MCF 10A (cell line): ENCODE measurements at regions not wholly inside any gene's neighbourhood (a gene's known extent, or its start where the extent isn't known, plus 50 kb on each side); places are given as distances from the start of the nearest gene placed in this dataset.

Source experiments
- BruUV-seq: library from RNA; stranded (reverse); fragments of 400-500 nt; replicated peaks from 2 replicates; lab custom pipeline; 2021; lab: Mats Ljungman, UMichigan
- CTCF ChIA-PET: fragments of 300-600 bp; sonication (Branson Sonifier 250); formaldehyde crosslinking; extraction: SDS; loops from one replicate; lab custom pipeline; 2021; ENCODE audit warnings: antibody characterized with exemption, inconsistent platforms; lab: Yijun Ruan, JAX
- POLR2A ChIA-PET: fragments of 300-600, 350-650 bp; sonication (Branson Sonifier 250); formaldehyde crosslinking; extraction: SDS; loops from one replicate; lab custom pipeline; 2020; ENCODE audit warnings: antibody characterized with exemption, inconsistent platforms; lab: Yijun Ruan, JAX
- DNase-seq: peaks from one replicate; pipeline ENCODE4 v3.0.0-alpha.2; 2018; ENCODE audit not compliant: unreplicated experiment
- H3K27ac Mint-ChIP-seq: one replicate; pipeline ENCODE4 v1.8.0; 2022; ENCODE audit warnings: mild to moderate bottlenecking, low read depth, mixed read lengths; ENCODE audit not compliant: unreplicated experiment
- H3K27me3 Mint-ChIP-seq: one replicate; pipeline ENCODE4 v1.8.0; 2022; ENCODE audit warnings: mixed read lengths; ENCODE audit not compliant: insufficient read depth, unreplicated experiment
- H3K36me3 Mint-ChIP-seq: one replicate; pipeline ENCODE4 v1.8.0; 2022; ENCODE audit warnings: mild to moderate bottlenecking, moderate library complexity, mixed read lengths; ENCODE audit not compliant: insufficient read depth, unreplicated experiment
- H3K4me1 Mint-ChIP-seq: one replicate; pipeline ENCODE4 v1.8.0; 2022; ENCODE audit warnings: mixed read lengths; ENCODE audit not compliant: insufficient read depth, unreplicated experiment
- H3K4me3 Mint-ChIP-seq: one replicate; pipeline ENCODE4 v1.8.0; 2022; ENCODE audit warnings: mild to moderate bottlenecking, moderate library complexity, mixed read lengths; ENCODE audit not compliant: unreplicated experiment
- H3K9me3 Mint-ChIP-seq: one replicate; pipeline ENCODE4 v1.8.0; 2022; ENCODE audit warnings: mixed read lengths; ENCODE audit not compliant: unreplicated experiment
- CTCF ChIP-seq: fragments of 200-600 bp; IDR thresholded peaks from one replicate; pipeline ENCODE4 v1.8.0; 2022; ENCODE audit warnings: antibody characterized with exemption, mild to moderate bottlenecking; ENCODE audit not compliant: unreplicated experiment
- intact Hi-C: fragments of 100-400 bp; cut with micrococcal nuclease; formaldehyde crosslinking; loops from 2 replicates; pipeline ENCODE4 v1.14.1; 2022

GRCh38 chr20:6870559-6870958 is 103.1 kb downstream of the BMP2 start:
- Mint-ChIP-seq H3K4me1 (peaks cover 16% of the 10 kb centered on the region), H3K27ac (no peak overlapping the region), H3K4me3 (no peak overlapping the region), H3K36me3 (no peaks in the 10 kb centered on the region), H3K9me3 (no peaks in the 10 kb centered on the region), H3K27me3 (no peaks in the 10 kb centered on the region)
- POLR2A ChIA-PET: interaction anchor here (1.1 to 2.7 kb wide), 4 partner anchors 10 to 16 kb away, joined by 3 to 10 read pairs (median 4); no protein-coding TSS in a partner anchor
- BruUV-seq: no TSS peak
- intact Hi-C loops: no loop called here
- peak; percentile 26 for DNase-seq
- no peak for TF ChIP-seq CTCF
- CTCF ChIA-PET: interaction anchor here (0.6 to 1.8 kb wide), 10 partner anchors 12 to 683 kb away, joined by 3 to 5 read pairs (median 3); no protein-coding TSS in a partner anchor

GRCh38 chr20:6877633-6878032 is 110.1 kb downstream of the BMP2 start:
- H3K27me3 Mint-ChIP-seq: no peaks in the 10 kb centered on the region
- TF ChIP-seq CTCF: no peak
- no peak overlapping the region for H3K4me3 Mint-ChIP-seq
- BruUV-seq: no TSS peak
- intact Hi-C loops: no loop called here
- H3K36me3 Mint-ChIP-seq: no peaks in the 10 kb centered on the region
- peaks cover 1% of the 10 kb centered on the region for H3K4me1 Mint-ChIP-seq
- no peak for DNase-seq
- ChIA-PET CTCF (no interaction called here), POLR2A (no interaction called here)
- H3K27ac Mint-ChIP-seq: no peak overlapping the region
- H3K9me3 Mint-ChIP-seq: no peaks in the 10 kb centered on the region

GRCh38 chr20:6882561-6883291 is 115.2 kb downstream of the BMP2 start:
- no TSS peak for BruUV-seq
- CTCF ChIA-PET: interaction anchor here (0.6 to 1.1 kb wide), 3 partner anchors 12 to 232 kb away, joined by 3 to 5 read pairs (median 3); no protein-coding TSS in a partner anchor
- Mint-ChIP-seq H3K4me1 (peaks cover 13% of the 10 kb centered on the region), H3K36me3 (no peaks in the 10 kb centered on the region), H3K27ac (no peak overlapping the region), H3K9me3 (no peaks in the 10 kb centered on the region), H3K4me3 (no peak overlapping the region), H3K27me3 (no peaks in the 10 kb centered on the region)
- POLR2A ChIA-PET: interaction anchor here (0.6 to 2.4 kb wide), 9 partner anchors 9 to 199 kb away, joined by 3 to 10 read pairs (median 3); no protein-coding TSS in a partner anchor
- peak; percentile 54 for DNase-seq
- TF ChIP-seq CTCF: no peak
- intact Hi-C loops: no loop called here

GRCh38 chr20:6884114-6884513 is 116.6 kb downstream of the BMP2 start:
- no peak for TF ChIP-seq CTCF
- Mint-ChIP-seq H3K36me3 (no peaks in the 10 kb centered on the region), H3K4me1 (peaks cover 13% of the 10 kb centered on the region), H3K4me3 (no peak overlapping the region), H3K27ac (no peak overlapping the region), H3K27me3 (no peaks in the 10 kb centered on the region), H3K9me3 (no peaks in the 10 kb centered on the region)
- no peak for DNase-seq
- intact Hi-C loops: no loop called here
- ChIA-PET POLR2A (interaction anchor here (0.9 to 2.4 kb wide), 3 partner anchors 14 to 109 kb away, joined by 4 to 10 read pairs (median 5); no protein-coding TSS in a partner anchor), CTCF (no interaction called here)
- no TSS peak for BruUV-seq
